Adipose tissue (tissue), 3 donors: ENCODE measurements at regions not wholly inside any gene's neighbourhood (a gene's known extent, or its start where the extent isn't known, plus 50 kb on each side); places are given as distances from the start of the nearest gene placed in this dataset.
"Not testable (repeated sequence)": the region's sequence is repeated elsewhere in the genome, so short reads cannot be mapped to it uniquely, and the experiment has no call there.

Experiments
- H3K27ac ChIP-seq: one replicate; pipeline ENCODE4 v1.5.1; 2013; ENCODE audit warnings: low read depth, low read length
- WGBS, 3 donors: extraction: QIAGEN DNeasy Blood & Tissue Kit; methylation state at CpG; one replicate each; pipeline ENCODE4 v1.1.7; 2013; 5-methylcytosine and 5-hydroxymethylcytosine counted together
- donor health status: healthy with polysubstance abuse.
- donor health status: Bipolar disorder and iron deficiency.
- donor health status: healthy.

DNA sequence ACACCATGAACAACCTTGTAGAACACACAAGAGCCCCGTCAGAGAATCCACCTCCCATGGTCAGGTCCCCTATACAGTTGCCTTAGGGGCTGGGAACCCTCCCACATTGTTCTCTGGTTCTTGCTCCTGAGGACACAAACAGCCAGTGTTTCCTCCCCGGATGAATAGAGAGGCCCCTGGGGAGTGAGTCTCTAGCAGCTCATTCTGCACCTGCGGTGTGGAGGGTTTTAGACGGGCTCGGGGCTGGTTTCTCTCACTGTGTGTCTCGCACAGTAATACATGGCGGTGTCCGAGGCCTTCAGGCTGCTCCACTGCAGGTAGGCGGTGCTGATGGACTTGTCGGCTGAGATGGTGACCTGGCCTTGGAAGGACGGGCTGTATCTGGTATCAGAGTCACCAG, 1052.1 kb downstream of the TMEM121 start:
- WGBS, 3 donors = 70 to 80% (median 70%) methylated on average over 11 of the region's 11 CpGs
- H3K27ac ChIP-seq = no peak overlapping the region

DNA sequence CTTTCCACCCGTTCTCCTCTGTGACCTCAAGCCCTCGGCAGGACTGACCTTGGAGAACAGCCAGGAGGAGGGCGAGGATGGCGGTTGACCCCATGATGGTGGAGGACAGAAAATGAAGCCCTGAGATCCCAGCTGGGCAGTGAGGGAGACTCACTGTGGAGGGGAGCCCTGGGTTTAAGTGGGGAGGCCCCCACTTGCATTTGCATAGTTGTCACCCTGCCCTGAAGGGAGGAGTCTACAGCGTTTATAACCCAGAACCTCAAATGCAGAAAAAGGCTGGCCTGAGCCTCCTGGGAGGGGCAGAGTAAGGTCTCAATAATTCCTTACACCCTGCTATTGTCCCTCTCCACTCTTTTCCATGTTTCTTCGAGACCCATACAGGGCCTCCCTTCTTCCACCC, 1052.7 kb downstream of the TMEM121 start:
- WGBS, 3 donors = 58 to 77% (median 69%) methylated on average over 6 of the region's 6 CpGs
- H3K27ac ChIP-seq = no peak overlapping the region

DNA sequence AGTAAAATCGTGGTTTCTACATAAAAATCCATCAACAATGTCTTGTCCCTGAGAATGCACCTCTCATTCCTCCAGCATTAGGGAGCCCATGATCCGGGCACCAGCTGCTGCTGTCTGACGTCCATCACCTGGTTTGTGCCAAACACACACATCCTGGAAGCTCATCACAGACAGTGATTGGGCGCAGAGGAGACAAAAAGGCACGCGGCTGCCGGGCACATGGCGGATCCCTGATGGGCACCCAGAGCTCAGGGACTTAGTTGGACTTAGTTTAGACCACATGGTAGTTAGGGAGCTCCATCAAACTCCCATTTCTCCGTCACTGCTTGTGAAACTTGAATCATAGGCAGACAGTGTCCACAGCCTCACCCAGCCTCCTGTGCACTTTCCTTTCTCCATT, 1059.3 kb downstream of the TMEM121 start:
- no peak overlapping the region for H3K27ac ChIP-seq
- 57 to 70% (median 69%) methylated on average over 9 of the region's 9 CpGs for WGBS, 3 donors

DNA sequence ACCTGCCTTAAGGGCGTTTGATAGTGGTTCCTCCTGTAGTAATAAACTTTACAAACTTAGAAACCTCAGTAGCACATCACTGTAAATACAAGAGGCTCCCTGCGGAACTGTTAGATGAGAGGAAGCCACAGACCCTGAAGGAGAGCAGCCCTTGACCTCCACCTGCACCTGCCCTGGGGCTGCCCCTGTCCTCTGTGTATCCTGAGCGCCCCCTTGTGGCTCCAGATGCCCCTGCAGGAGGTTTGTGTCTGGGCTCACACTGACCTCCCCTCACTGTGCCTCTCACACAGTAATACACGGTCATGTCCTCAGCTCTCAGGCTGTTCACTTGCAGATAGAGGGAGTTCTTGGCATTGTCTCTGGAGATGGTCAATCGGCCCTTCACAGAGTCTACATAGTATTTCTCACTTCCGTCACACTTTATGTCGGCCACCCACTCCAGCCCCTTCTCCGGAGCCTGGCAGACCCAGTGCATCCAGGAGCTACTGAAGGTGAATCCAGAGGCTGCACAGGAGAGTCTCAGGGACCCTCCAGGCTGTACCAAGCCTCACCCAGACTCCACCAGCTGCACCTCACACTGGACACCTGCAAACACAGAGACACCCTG, 1059.8 kb downstream of the TMEM121 start:
- 52 to 60% (median 53%) methylated on average over 8 of the region's 8 CpGs for WGBS, 3 donors
- no peak overlapping the region for H3K27ac ChIP-seq

DNA sequence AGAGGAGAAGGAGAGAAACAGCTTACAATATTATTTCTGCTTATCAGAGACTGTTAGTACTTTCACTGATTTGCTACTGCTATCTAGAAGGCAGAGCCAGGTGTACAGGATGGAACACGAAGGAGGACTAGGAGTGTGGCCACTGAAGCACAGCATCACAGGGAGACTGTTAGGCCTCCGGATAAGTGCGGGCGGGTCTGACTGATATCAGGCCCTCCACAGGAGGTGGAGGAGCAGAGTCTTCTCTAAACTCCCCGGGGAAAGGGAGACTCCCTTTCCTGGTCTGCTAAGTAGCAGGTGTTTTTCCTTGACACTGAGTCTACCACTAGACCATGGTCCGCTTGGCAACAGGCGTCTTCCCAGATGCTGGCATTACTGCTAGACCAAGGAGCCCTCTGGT, 1065.2 kb downstream of the TMEM121 start:
- not testable (repeated sequence) for H3K27ac ChIP-seq
- WGBS, 3 donors = 67 to 87% (median 87%) methylated on average over 7 of the region's 7 CpGs

DNA sequence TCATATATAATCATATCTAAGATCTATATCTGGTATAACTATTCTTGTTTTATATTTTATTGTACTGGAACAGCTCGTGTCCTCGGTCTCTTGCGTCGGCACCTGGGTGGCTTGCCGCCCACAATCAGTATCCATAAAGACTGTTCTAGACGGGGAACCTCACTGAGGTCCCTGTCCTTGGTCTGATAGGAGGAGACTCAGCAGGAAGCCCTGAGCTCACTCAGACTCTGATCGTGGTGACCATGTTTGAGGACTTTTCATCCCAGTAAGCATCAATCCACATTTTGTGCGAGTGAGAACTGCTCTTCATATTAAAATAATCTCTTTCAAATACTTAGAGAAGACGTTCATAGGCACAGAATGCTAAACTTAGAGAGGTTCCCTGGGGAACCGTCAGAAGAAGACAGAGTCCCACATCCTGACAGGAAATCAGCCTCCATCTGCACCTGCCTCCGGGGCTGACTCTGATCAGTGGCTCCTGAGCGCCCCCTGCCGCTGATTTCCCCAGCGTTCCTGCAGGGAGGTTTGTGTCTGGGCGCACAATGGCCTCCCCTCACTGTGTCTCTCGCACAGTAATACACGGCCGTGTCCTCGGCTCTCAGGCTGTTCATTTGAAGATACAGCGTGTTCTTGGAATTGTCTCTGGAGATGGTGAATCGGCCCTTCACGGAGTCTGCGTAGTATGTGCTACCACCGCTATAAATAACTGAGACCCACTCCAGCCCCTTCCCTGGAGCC, 1065.9 kb downstream of the TMEM121 start:
- not testable (repeated sequence) for H3K27ac ChIP-seq
- 57 to 61% (median 61%) methylated on average over 17 to 24 of the region's 24 CpGs for WGBS, 3 donors

DNA sequence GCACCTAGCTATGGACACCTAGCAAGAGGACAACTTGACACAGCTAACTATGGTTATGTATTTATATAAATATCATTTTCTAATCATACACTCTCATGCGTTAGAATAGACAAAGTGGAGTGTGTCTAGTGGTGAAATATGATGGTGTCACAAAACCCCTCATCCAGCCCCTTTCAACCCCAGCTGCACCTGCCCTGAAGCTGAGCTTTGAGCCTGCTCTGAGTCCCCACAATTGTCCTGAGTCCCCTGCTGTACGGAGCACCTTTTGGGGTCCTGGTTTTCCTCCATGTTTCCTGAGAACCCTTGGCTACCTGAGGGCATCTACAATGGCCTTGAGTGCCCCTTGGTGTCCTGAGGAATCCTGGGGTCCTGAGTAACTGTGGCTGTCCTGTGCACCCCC, 1072.8 kb downstream of the TMEM121 start:
- WGBS, 3 donors = 41 to 71% (median 66%) methylated on average over 2 of the region's 2 CpGs
- H3K27ac ChIP-seq = no peak overlapping the region

DNA sequence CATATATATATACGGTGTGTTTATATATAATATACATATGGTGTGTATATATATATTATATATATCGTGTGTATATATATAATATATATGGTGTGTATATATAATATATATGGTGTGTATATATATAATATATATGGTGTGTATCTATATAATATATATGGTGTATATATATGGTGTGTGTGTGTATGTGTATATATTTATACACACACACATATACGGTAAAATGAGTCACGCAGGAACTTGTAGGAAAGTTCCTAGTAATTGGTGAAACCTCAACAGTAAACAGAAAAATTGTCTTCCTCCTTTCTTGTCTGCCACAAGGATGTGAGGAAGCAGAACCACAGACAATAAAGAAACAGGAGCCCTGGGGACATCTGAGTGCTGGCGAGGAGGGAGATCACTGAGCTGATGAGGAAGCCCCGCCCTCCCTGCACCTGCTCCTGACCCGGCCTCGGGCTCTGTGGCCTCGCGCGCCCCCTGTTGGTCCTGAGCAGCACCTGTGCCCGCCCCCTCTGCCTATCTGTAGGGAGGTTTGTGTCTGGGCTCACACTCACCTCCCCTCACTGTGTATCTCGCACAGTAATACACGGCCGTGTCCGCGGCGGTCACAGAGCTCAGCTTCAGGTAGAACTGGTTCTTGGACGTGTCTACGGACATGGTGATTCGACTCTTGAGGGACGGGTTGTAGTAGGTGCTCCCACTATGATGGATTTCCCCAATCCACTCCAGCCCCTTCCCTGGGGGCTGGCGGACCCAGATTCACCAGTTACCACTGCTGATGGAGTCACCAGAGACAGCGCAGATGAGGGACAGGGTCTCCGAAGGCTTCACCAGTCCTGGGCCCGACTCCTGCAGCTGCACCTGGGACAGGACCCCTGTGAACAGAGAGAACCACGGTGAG, 1079.4 kb downstream of the TMEM121 start:
- H3K27ac ChIP-seq = no peak overlapping the region
- 52 to 57% (median 53%) methylated on average over 27 of the region's 27 CpGs for WGBS, 3 donors

DNA sequence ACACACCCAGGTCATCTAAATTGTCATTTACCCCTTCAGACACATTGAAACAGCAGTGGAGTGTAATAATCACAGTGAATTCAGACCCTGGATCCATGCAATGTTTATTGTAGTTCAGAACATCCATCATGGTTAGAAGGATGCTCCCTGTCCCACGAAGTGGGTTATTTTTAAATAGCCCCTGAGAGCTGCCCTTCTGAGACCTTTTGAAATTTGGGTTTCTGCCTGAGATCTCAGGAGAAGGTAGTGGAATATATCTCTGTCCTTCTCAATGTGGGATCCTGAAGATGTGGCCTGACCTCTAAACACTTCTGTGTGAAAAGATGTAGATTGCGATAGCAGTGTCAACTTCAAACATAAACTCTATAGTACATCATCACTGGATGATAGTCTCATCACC, 1080.6 kb downstream of the TMEM121 start:
- WGBS, 3 donors = 53 to 74% (median 67%) methylated on average over 2 of the region's 2 CpGs
- no peak overlapping the region for H3K27ac ChIP-seq

DNA sequence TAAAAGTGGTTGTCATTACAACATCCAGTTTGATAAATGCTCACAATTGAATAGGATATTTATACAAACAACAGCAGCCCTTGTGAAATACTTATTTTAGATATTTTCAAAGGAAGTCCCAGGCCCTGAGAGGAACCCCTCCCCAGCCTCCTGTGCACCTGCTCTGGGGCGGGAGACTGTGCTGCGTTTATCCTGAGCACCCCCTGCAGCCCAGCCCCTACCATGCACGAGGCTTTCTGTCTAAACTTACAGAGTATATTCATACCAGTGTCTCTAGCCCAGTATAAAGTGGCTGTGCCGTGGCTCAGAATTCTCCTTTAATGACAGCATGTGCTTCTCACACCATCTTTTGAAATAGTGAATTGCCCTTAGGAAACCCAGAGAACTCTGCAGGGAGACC, 1084.3 kb downstream of the TMEM121 start:
- 37 to 54% (median 52%) methylated on average over 4 of the region's 4 CpGs for WGBS, 3 donors
- H3K27ac ChIP-seq = no peak overlapping the region

DNA sequence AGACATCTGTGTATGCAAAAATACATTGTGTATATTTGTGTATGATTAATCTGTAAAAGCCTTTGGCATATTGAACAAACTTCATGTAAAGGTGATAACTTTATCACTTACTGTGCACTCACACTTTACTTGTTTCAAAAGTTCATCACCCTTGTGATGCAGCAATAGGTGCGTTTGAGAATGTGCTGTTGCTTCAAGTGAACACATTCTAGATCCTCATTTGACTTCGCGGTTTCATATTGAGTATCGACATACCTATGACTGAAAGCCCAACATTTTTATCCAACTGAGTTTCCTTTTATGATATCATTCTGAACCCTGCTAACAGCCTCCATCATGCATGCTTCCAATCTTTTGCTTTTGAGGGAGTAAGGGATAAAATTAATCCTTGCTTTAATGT, 1086.9 kb downstream of the TMEM121 start:
- no peak overlapping the region for H3K27ac ChIP-seq
- 53 to 64% (median 57%) methylated on average over 4 of the region's 4 CpGs for WGBS, 3 donors

DNA sequence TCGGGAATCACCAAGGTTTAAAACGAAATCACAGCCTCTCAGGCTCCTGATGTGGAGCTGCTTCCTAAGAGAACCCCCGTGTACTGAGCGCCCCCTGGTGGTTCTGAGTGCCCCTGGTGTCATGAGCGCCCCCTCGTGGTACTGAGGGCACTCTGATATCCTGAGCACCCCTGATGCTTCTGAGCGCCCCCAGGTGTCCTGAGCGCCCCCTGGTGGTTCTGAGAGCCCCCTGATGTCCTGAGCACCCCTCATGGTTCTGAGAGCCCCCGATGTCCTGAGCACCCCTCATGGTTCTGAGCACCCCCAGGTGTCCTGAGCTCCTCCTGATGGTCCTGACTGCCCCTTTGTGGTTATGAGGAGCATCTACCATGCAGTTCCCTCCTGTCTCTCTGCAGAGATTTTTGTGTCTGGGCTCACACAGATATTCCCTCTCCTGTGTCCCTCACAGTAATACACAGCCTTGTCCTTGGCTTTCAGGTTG, 1092.1 kb downstream of the TMEM121 start:
- 47 to 50% (median 48%) methylated on average over 9 of the region's 9 CpGs for WGBS, 3 donors
- not testable (repeated sequence) for H3K27ac ChIP-seq

DNA sequence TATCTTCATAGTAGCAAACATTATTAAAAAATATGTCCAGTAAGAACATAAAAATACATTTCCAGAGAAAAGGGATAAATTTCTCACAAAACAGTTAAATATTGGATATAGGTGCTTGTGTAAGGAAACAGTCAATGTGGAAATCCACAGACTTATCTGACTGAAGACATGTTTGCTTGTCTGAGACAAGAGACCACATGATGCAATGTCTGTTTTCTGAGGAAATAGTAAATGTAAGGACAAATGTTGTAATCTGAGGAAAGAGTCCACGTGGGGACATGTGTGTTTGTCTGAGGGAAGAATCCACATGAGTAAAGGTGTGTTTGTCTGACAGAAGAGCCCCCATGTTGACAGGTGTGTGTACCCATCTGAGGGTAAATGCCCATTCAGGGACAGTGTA, 1093.2 kb downstream of the TMEM121 start:
- WGBS, 3 donors = 3 to 9% (median 4%) methylated on average over 1 of the region's 1 CpG
- H3K27ac ChIP-seq = no peak overlapping the region

DNA sequence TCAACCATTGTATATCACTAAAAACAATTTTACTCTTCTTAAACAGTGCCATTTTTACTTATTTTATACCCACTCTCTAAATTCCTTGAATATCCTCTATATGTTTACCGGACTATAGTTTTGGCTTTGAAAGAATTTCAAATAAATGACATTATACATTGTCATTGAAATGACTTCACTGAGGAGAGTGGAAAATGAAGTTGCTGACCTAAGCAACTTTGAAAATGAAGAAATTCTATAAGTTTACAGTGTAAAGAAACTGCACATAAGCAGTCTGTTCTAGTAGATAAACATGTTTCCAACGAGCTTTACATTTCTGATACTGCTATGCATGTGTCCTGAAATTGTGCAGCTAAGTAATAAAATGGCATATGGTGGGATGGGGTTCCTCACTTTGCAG, 1094.0 kb downstream of the TMEM121 start:
- 54 to 69% (median 58%) methylated on average over 2 of the region's 2 CpGs for WGBS, 3 donors
- no peak overlapping the region for H3K27ac ChIP-seq

DNA sequence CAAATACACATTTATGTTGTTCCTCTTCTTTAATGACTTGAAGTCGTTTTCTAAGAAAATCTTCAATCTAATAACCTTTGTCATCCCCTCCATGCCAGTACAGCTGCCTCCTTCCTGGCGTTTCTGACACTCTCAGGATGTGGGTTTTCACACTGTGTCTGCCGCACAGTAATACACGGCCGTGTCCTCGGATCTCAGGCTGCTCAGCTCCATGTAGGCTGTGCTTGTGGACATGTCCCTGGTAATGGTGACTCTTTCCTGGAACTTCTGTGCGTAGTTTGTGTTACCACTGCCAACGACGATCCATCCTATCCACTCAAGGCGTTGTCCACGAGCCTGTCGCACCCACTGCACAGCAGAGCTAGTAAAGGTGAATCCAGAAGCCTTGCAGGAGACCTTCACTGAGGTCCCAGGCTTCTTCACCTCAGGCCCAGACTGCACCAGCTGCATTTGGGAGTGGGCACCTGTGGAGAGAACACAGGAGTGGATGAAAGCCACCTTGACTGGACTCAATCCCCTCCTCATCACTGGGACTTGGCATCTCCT, 1095.9 kb downstream of the TMEM121 start:
- H3K27ac ChIP-seq = no peak overlapping the region
- 44 to 56% (median 55%) methylated on average over 12 of the region's 12 CpGs for WGBS, 3 donors

DNA sequence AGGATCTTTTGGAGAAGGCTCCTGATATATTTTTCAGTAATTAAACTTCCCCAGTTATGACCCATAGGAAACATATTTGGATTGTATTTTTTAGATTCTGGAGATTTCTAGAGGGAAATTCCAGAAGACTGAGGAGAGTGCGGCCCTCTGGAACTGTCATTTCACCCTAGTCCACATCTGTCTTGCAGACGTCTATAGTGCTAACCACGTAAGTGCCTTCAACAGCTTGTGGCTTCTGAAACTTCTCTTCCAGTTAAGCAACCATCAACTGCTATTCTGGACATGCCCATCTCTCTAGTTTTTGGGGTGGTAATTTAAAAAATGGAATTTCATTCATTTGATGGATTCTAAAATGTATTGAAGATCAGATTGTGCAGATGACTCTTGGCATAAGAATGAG, 1098.8 kb downstream of the TMEM121 start:
- WGBS, 3 donors = 53 to 56% (median 54%) methylated on average over 3 of the region's 3 CpGs

DNA sequence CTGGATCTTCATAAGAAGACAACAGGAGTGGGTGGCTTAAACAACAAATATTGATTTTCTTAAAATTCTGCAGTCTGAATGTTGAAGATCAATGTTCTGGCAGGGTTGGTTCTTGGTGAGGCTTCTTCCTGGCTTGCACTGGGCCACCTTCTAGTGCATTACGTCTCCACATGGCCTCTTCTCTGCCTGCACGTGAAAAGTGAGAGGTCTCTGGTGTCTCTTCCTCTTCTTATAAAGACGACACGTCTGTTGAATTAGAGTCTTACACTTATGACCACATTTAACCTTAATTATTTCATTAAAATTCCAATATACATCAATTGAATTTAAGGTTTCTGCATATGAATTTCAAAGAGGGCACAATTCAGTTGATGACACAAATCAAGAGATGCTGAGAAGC, 1100.1 kb downstream of the TMEM121 start:
- WGBS, 3 donors = 32 to 40% (median 38%) methylated on average over 4 of the region's 4 CpGs
- H3K27ac ChIP-seq = not testable (repeated sequence)

More for the DNA sequence above, 1098.8 kb downstream of the TMEM121 start:
- no peak overlapping the region for H3K27ac ChIP-seq

DNA sequence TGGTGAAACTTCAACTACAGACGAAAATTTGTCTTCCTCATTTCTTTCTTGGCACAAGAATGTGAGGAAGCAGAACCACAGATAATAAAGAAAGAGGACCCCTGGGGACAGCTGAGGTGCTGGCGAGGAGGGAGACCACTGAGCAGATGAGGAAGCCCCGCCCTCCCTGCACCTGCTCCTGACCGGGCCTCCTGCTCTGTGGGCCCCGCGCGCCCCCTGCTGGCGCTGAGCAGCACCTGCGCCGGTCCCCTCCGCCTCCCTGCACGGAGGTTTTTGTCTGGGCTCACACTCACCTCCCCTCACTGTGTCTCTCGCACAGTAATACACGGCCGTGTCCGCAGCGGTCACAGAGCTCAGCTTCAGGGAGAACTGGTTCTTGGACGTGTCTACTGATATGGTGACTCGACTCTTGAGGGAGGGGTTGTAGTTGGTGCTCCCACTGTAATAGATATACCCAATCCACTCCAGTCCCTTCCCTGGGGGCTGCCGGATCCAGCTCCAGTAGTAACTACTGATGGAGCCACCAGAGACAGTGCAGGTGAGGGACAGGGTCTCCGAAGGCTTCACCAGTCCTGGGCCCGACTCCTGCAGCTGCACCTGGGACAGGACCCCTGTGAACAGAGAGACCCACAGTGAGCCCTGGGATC, 1100.7 kb downstream of the TMEM121 start:
- H3K27ac ChIP-seq = not testable (repeated sequence)
- WGBS, 3 donors = 34 to 46% (median 46%) methylated on average over 19 to 20 of the region's 22 CpGs
